Activated CD8-positive, alpha-beta memory T cell treated with anti-CD3 and anti-CD28 coated beads, Interleukin-2, amount 50 U/mL, for 48 hours (primary cell): ENCODE measurements at regions not wholly inside any gene's neighbourhood (a gene's known extent, or its start where the extent isn't known, plus 50 kb on each side); places are given as distances from the start of the nearest gene placed in this dataset.
"Not testable (repeated sequence)": the region's sequence is repeated elsewhere in the genome, so short reads cannot be mapped to it uniquely, and the experiment has no call there.

Experiments
- DNase-seq: peaks from one replicate; pipeline ENCODE4 v3.0.0-alpha.2; 2020

DNA sequence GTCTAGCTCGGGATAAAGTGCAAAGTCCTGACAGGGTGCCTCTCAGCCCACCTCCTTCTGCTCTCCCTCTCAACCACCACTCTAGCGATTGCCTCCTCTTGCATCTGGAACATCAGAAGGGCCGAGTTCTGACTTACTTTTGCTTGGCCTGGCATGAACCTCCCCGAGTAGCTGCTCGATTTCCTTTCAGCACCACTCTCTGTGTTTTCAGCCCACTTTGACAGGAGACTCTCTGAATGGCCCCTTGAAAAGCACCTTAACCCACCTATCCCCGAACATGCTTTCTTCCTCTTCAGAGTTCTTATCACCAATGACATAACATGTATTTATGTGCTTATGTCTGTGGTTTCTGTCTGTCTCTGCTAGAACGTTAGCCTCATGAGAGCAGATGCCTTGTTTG is 225.8 kb upstream of the RUNX1 start:
- no peak for DNase-seq

DNA sequence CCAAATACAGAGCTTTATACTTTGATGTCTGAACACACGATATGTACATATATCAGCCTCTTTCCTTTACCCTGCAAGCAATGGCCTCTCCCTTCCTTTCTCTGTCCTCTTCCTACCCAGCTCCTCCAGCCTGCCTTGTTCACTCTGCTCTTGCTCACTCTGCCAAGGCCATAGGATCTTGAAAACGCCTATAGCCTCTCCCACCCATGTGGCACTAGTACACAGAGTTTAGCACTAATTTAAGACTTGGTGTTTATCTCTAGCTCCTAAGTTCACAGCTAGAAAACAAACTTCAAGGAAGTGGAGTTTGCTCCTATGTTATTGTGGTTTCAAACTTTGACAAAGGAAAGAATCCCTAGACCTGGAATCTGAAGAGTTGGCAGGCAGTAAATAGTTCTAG is 225.0 kb upstream of the RUNX1 start:
- DNase-seq = no peak

DNA sequence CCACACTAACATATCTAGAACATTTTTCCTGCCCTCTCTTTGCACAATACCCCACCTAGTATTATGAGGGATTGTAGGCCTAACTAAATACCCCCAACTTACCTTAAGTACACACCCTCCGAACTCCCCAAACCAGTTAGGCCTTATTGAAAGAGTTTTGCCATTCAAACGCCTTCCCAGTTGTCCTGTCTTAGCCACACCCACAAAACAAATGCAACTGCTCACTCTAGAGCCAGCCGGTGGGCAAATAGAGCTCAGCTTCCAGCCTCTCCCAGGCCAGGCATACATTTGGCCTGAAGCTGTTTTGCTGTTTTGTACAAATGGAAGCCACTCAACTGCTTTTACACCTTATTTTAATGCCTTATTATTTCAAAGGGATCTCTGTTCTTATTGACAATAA is 224.2 kb upstream of the RUNX1 start:
- no peak for DNase-seq

DNA sequence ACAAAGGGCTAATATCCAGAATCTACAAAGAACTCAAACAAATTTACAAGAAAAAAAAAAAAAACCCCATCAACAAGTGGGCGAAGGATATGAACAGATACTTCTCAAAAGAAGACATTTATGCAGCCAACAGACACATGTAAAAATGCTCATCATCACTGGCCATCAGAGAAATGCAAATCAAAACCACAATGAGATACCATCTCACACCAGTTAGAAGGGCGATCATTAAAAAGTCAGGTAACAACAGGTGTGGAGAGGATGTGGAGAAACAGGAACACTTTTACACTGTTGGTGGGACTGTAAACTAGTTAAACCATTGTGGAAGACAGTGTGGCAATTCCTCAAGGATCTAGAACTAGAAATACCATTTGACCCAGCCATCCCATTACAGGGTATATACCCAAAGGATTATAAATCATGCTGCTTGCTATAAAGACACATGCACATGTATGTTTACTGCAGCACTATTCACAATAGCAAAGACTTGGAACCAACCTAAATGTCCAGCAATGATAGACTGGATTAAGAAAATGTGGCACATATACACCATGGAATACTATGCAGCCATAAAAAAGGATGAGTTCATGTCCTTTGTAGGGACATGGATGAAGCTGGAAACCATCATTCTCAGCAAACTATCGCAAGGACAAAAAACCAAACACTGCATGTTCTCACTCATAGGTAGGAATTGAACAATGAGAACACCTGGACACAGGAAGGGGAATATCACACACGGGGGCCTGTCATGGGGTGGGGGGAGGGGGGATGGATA is 222.4 kb upstream of the RUNX1 start:
- not testable (repeated sequence) for DNase-seq

DNA sequence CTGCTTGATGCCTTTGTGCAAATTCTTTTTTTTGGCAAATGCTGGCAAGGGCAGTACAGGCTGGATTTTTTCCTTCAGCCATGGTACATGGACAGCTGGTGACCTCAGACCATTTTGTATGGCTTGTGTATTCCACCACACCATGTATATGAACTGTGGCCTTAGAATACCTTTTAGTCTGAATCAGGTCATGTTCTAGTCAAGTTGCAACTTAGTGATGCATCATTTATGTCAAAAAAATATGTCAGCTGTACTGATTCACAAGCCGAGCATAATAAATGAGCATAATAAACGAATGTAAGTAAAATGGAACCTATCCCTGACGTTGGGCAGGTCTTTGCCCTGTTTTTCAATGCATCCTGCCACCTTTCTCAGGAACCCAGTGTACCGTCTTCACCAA is 219.7 kb upstream of the RUNX1 start:
- no peak for DNase-seq

DNA sequence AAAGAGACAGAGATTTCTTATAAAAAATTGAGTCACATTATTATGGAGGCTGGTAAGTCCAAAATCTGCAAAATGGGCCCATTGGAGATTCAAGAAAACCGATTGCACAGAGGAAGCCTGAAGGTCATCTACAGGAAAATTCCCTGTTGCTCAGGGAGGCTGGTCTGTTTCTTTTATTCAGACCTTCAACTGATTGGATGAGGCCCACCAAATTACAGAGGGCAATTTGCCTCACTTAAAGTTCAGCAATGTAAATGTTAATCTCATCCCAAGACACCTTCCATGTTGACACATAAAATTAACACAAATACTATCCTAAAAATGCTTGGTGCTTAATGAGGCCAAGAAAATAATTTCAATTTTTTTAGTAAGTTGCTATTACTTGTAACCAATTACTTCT is 219.2 kb upstream of the RUNX1 start:
- no peak for DNase-seq

DNA sequence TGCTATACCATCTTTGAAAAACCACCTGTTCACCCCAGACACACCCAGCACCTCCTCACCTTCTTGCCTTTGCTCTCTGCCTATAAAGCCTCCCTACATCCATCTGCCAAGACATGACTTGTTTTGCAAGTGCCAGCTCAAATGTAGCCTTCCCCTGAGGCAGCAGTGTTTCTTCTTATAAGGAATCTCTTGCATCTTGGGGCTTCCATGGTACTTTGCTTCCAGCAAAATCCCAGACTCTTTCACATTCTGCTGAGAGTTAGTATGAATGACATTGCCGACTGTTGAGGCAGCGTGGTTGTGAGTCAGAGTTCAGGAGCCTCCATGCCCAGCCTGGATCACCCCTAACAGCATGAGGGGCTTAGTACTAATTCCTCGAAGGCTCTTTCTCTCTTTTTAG is 217.4 kb upstream of the RUNX1 start:
- DNase-seq = no peak

DNA sequence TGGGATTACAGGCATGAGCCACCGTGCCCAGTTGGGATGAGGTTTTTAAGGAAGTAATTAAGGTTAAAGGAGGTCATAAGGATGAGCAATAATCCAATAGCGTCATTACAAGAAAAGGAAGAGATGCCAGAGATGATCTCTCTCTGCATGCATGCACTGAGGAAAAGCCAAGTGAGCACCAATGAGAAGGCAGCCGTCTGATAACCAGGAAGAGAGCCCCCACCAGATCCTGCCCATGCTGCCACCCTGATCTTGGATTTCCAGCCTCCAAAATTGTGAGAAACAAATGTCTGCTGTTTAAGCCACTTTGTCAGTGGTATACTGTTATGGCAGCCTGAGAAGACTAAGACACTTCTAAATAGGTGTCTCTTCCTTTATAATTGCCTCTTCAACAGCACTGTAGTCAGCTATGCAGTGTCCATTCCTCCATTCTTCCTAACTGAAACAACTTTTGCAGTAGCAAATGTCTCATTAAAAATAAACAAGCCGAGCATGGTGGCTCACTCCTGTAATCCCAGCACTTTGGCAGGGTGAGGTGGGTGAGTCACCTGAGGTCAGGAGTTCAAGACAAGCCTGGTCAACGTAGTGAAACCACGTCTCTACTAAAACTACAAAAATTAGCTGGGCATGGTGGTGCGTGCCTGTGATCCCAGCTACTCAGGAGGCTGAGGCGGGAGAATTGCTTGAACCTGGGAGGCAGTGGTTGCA is 216.2 kb upstream of the RUNX1 start:
- DNase-seq = no peak

DNA sequence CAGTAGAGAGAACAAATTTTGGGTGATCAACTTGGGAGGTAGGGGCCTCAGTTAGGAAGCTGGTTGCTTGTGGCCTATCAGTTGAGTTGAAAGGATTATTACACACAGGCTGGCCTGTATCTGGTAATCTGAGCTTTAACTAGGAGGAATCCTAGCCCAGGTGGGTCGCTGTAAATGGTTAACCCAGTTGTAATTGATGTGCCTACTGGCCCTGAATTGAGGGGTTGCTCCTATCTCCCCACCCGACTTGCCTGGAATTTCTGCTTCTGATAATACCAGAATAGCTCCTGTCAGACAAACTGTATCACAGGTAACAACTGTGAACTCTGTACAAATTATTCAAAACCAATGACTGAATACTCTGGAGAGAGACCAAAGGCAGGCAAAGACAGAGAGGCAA is 210.4 kb upstream of the RUNX1 start:
- DNase-seq = no peak

DNA sequence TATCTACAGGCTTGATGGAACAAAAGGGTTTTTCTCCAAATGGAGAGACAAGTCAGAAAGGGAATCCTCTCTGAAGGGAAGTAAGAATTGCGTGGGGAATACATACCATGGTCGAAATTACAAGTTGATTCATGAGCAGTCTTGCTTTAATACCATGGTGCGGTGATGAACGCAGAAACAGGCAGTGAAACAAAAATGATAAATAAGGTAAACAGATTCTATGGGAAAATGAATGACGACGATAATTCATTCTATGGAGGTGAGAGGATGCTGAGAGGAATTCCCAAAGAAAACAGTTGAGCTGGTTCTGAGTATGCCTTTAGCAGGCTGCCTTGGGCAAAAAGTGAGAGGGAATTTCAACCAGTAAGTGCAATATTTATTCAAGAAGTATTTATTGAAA is 209.4 kb upstream of the RUNX1 start:
- DNase-seq = no peak

DNA sequence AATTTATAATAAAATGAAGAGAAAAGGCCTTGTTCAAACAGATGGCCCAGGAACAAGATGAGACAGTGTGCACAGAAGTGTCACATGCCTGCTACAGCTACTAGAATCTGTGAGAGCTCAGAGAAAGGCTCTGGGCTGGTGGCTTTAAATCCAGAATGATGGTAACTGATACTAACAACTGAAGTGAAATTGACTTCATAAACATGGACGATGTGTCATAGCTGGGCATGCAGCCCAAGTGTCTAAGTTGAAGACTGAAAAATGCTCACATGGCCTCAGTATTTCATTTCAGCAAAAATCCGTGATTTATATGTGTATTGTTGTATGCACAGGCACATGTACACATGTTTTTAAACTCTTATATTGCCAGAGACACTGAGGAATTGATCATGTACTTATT is 208.3 kb upstream of the RUNX1 start:
- no peak for DNase-seq

DNA sequence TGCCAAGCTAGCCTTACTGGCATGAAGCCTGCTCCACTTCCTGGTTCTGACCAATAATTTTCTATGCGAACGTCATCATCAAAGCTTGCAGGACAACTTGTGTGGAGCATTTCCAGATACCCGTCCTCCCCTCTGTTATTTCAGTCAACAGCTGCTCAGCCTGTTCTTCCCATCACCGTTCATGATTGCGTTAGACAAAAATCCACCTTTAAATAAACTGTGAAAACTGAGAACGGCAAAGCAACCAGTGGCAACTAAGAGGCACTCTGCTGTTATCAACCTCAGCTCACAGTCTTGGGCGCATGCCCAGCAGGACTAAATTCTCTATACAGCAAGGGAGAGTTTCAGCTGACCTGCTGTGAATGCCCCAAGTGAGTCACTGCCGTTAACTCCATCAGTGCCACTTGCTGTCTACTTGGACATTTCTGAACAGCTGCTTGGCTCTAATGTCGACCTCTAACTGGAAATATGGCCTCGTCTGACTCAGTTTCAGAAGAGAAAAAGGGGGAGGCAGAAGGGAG is 207.4 kb upstream of the RUNX1 start:
- DNase-seq = no peak

DNA sequence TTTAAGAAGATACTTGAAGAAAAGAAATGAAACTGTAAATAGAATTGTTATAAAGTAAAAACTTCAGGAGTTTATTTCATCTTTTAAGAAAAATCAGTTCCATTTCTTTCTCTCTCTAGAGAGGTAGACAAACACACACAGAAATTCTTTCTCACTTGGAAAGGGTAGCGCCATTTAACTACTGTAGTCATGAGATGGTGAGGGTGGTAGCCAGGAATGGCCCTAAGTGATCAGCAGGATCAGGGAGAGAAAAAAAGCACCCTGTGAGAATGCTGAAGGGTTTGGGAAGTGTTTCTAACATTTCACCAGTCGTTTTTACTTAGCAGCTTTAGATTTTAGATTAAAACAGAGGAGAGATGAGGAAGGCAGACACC is 205.7 kb upstream of the RUNX1 start:
- no peak for DNase-seq

DNA sequence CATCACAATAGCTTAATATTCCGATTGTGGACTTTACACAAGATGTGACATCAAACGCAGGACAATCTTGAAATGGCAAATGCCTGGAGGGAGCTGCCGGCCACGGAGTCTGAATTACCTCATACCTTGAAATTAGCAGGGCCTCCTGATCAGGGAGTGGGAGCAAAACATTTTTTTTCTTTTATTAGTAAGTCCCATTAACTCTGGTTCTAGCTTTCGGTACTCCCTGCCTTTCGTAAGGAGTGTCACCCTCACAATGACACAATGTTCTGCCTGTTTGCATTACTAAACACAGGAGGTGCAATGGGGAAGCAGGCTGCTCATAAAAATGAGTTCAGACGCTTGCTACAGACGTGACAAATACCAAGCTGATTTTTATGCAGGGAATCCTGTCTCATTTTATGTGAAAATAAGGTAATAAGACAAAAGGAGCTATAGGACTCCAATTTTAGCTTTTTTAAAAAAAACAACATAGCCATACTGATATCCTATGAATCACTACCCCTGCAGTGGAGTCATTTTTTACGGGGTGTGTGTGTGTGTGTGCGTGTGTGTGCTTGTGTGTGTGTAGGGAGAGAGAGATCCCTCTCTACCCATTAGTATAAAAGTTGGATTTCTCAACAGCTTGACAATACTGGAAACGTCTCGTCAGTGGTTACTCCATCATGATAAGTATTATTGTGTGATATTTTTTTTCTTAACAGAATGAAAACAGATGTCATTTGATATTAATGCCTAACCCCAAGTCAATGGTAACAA is 205.1 kb upstream of the RUNX1 start:
- DNase-seq = no peak

DNA sequence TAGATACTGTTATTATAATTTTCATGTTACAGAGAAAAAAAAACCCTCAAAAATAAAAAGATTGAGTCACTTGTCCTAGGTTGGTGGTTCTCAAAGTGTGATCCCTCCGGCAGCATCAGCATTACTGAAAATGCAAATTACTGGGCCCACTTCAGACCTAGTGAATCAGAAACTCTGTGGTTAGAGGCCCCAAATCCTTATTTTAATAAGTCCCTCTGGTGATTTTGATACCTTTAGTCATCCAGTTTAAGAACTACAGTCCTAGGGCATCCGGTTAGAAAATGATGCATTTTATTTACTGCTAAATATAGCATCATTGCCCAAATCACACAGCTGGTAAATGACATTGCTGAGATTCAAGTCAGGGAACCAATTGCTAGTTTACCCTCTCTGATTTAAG is 203.7 kb upstream of the RUNX1 start:
- DNase-seq = no peak

DNA sequence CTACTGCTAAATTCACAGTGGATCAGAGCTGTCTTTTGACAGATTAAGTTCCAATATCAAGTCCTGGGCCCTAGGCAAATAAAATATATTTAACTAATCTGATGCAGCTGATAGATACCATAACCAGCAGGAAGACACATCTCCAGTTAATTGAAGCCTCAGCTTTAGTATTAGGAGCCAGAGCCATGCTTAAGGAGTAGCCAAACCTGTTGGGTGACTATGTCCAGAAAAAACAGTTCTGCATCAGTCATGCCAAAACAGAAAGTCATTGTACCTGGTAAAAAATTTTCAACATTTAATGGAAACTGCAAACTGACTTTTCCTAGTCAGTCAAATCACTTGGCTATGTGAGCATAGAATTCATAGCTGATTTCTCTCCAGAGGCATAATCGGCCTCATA is 200.5 kb upstream of the RUNX1 start:
- no peak for DNase-seq

DNA sequence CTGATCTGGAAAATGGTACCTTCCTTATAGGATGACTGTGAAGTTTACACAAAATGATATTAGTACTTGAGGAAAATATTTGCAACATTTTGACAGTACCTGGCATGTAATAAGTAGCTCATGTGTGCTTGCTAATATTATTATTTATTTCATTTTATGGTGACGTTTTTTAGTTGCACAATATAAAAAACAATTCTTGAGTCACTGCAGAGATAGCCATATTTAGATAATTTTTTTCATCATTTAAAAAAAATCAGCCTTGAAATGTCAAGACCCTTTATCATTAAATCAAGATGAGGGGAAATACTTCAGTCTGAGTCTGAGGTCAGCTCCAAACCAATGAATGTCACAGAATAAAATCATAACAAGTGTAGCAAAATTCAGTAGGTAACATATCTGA is 196.8 kb upstream of the RUNX1 start:
- DNase-seq = no peak

DNA sequence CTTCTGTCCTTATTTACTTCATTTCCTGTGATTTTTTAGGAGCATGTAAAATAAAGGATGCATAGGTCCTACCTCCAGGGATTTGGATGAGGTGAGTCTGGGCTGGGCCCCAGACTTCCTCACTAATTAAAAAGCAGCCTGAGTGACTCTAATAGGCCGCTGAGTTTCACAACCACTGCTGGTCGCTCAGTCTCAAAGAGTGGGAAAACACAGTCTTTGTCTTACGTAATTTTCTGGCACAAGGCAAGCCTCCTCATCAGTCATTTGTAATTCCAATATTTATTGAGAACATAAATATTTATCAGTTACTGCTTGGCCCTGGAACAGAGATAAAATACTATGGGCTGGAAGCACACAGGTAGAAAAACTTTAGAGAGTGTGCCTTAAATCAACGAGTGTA is 195.4 kb upstream of the RUNX1 start:
- DNase-seq = no peak

DNA sequence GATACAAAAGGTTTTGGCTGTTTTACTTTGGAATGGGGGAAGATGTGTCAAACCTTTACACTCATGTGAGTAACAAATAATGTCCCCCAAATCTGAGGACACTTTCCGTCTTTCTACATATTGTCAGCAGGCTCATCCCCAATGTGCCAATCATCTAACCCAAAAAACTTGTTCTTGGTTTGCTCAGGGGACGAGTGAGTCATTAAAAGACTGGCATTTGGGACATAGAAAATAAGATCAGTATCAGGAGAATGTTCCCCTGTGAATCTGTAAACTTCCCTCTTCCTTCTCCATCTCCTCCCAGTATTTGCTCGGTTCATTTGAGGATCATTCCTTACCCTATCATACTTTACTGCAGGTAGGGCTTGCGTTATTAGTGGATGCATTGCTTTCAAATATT is 194.1 kb upstream of the RUNX1 start:
- DNase-seq = no peak

DNA sequence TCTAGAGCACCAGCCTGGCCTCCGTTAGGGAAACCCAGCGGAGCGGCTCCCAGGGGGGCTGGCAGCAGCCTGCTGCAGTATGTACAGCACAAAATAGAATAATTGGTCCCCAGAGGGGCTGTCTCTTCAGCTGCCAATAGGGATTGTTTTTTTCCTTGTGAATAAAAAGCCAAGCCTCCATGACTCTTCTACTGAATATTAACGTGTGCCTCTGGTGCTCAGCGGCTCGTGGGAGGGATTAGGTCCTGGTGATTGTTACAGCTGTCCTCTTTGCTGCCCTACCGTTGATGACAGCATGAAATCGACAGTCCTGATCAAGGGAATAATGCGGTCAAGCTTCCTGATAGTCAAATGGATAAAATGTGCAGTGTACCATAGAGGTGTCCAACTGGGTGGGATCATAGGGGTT is 190.7 kb upstream of the RUNX1 start:
- no peak for DNase-seq

DNA sequence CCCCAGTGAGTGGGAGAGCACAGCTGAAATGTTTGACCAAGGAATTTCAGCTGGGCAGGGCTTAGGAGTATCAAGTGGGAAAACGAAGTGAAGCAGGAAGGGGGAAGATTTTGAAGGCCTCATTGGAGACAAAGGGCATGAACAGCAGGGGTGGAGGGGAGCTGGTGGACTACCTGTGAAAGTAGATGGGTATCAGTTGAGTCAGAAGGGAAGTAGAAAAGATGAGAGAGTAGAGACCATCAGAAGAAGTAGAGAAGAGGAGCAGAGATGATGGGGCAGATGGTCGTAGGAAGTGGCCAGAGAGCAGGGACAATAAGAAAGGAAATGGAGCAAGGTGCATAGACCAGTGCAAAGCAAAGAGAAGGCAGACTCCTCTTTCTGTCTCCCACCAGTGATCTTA is 189.0 kb upstream of the RUNX1 start:
- no peak for DNase-seq

DNA sequence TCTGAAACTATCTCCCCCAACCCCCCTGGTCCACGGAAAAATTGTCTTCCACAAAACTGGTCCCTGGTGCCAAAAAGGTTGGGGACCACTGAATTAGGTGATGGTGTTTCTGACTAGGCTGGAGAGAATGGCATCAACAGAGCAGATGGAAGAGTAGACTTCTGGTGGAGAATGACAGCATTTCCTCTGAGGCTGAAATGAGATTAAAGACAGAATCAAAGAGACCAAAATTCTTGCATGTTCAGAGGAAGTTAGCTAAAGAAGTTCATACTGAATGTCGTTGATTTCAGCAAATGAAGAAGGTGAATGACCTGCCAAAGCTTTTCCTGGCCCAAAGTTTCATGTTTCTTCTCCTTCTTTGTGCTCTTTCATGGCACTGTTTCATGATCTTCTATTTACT is 188.2 kb upstream of the RUNX1 start:
- no peak for DNase-seq

DNA sequence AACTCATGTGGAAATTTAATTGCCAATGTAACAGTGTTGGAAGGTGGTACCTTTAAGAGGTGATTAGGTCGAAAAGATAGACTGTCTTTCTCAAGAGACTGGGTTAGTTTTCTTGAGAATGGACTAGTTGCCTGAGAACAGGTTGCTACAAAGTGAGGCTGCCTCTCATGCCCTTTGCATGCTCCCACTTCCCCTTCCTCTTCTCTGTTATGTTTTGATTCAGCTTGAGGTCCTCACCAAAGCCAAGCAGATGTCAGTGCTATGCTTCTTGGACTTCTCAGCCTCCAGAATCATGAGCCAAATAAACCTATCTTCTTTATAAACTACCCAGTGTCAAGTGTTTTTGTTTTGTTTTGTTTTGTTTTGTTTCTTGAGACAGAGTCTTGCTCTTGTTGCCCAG is 187.0 kb upstream of the RUNX1 start:
- DNase-seq = no peak

DNA sequence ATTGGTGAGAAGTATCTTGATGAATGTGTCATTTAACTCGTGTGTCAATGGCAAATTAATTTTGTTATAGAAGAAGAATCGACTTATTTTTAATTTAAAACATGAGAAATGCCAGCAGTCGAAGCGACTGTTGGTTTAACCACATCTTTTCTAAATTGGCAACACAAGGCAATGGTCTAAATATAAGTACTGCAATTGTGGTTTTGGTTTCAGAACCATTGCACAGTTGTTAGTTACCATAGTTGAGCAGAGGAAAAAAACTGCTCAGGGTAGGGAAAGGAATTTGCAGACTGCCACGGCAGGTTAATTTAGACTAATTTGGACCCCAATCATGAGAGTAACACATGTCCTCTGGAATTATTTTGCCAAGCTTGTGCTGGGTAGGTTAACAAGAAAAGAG is 185.6 kb upstream of the RUNX1 start:
- no peak for DNase-seq
